CD4-positive, alpha-beta memory T cell (primary cell): ENCODE measurements at regions not wholly inside any gene's neighbourhood (a gene's known extent, or its start where the extent isn't known, plus 50 kb on each side); places are given as distances from the start of the nearest gene placed in this dataset.

Source experiments
- CTCF ChIA-PET: fragments of 350-600 bp; sonication (Branson Sonifier 250); formaldehyde crosslinking; loops from one replicate; lab custom pipeline; 2021; ENCODE audit warnings: inconsistent platforms; ENCODE audit not compliant: partially characterized antibody; lab: Charles Lee
- POLR2A ChIA-PET: fragments of 350-600 bp; sonication (Branson Sonifier 250); formaldehyde crosslinking; loops from one replicate; lab custom pipeline; 2021; ENCODE audit not compliant: partially characterized antibody; lab: Charles Lee
- DNase-seq, 5 donors: peaks; one replicate each; pipeline versions ENCODE4 v3.0.0 to v3.0.0-alpha.2; 2020 to 2022; ENCODE audit warnings: mixed read lengths in 1 of 5
- H3K27ac ChIP-seq: one replicate; pipeline ENCODE4 v1.7.0; 2013; ENCODE audit warnings: low read depth, low read length
- H3K27me3 ChIP-seq: 2 replicates; pipeline ENCODE4 v1.7.0; 2013; ENCODE audit warnings: mild to moderate bottlenecking, low read length, moderate library complexity; ENCODE audit not compliant: insufficient read depth
- H3K36me3 ChIP-seq: 2 replicates; pipeline ENCODE4 v1.7.0; 2013; ENCODE audit warnings: mild to moderate bottlenecking, low read length, moderate library complexity; ENCODE audit not compliant: insufficient read depth
- H3K4me1 ChIP-seq: 2 replicates; pipeline ENCODE4 v1.7.0; 2013; ENCODE audit warnings: mild to moderate bottlenecking, low read length, moderate library complexity; ENCODE audit not compliant: insufficient read depth
- H3K4me3 ChIP-seq, 2 donors: one replicate each; pipeline ENCODE4 v1.7.0; 2013; ENCODE audit warnings: low read length in 2 of 2, mild to moderate bottlenecking in 1 of 2
- H3K9me3 ChIP-seq, 2 donors: one replicate each; pipeline ENCODE4 v1.7.0; 2013; ENCODE audit warnings: low read length in 2 of 2, control low read depth in 1 of 2; ENCODE audit not compliant: control insufficient read depth in 1 of 2
- H3K27ac Mint-ChIP-seq, 7 donors: one replicate each; pipeline ENCODE4 v1.8.0; 2020 to 2021; ENCODE audit warnings: mixed read lengths in 7 of 7, mild to moderate bottlenecking in 6 of 7, inconsistent platforms in 3 of 7, moderate library complexity in 3 of 7
- H3K27me3 Mint-ChIP-seq, 2 donors: one replicate each; pipeline ENCODE4 v1.8.0; 2020 to 2021; ENCODE audit warnings: mixed read lengths in 2 of 2
- H3K36me3 Mint-ChIP-seq, 2 donors: one replicate each; pipeline ENCODE4 v1.8.0; 2020 to 2021; ENCODE audit warnings: mixed read lengths in 2 of 2, inconsistent platforms in 1 of 2, mild to moderate bottlenecking in 1 of 2
- H3K4me1 Mint-ChIP-seq, 4 donors: one replicate each; pipeline ENCODE4 v1.8.0; 2020 to 2021; ENCODE audit warnings: mixed read lengths in 4 of 4, mild to moderate bottlenecking in 1 of 4
- H3K4me3 Mint-ChIP-seq, 8 donors: one replicate each; pipeline ENCODE4 v1.8.0; 2020 to 2021; ENCODE audit warnings: mixed read lengths in 8 of 8, mild to moderate bottlenecking in 7 of 8, moderate library complexity in 6 of 8, inconsistent platforms in 3 of 8
- H3K9me3 Mint-ChIP-seq, 8 donors: one replicate each; pipeline ENCODE4 v1.8.0; 2020 to 2021; ENCODE audit warnings: mixed read lengths in 8 of 8, mild to moderate bottlenecking in 5 of 8, inconsistent platforms in 3 of 8, moderate library complexity in 1 of 8
- intact Hi-C: fragments of 100-400 bp; cut with micrococcal nuclease; formaldehyde crosslinking; loops from one replicate; pipeline ENCODE4 v1.15.1; 2023

DNA sequence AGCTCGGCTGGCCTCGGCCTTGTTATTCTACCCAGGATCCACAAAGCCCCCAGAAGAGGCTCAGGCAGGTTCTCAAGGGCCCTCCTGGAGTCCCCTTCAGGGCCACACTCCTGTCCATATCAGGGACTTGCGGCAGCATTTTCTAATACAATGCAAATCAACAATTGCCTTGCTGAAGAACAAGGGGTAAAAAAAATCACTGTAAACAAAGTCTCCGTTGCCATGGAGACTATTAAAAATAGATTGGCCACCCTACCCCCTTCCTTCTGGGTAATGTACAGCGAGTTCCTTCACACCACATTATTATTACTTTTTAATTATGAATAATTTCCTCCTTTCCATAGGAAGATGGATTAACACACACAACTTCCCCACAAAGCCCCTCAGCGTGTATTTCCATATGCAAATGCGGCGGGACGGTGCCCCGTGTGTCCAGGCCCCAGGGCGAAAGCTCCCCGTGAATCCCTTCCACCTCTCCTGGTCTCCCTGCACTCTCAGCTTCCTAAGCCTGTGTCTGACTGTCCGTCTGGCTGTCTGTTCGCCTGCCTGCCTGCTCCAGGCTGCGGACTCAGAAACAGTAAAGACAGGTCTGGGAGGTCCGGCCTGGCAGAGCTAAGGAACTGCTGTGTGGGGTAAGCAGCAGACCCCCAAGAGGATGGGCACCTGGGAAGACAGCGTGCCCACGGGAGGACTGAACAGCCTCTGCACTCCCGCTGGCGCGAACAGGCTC lies 196.6 kb downstream of the RBFOX3 start:
- H3K36me3 Mint-ChIP-seq, result no peaks in the 10 kb centered on the region
- CTCF ChIA-PET, result no interaction called here
- H3K9me3 ChIP-seq, result no peaks in the 10 kb centered on the region
- H3K27ac ChIP-seq, result no peak overlapping the region
- H3K27ac Mint-ChIP-seq, result no peak overlapping the region
- no peaks in the 10 kb centered on the region for H3K4me1 Mint-ChIP-seq
- intact Hi-C loops, result no loop called here
- no peak overlapping the region for H3K4me3 Mint-ChIP-seq
- no peaks in the 10 kb centered on the region for H3K4me1 ChIP-seq
- no peak for DNase-seq
- H3K27me3 Mint-ChIP-seq, result peaks cover 9 to 10% of the 10 kb centered on the region in 2 donors
- H3K36me3 ChIP-seq, result no peaks in the 10 kb centered on the region
- no peak overlapping the region for H3K4me3 ChIP-seq
- no peaks in the 10 kb centered on the region for H3K27me3 ChIP-seq
- POLR2A ChIA-PET, result no interaction called here
- peaks cover 0 to 1% (median 0%) of the 10 kb centered on the region in 8 donors for H3K9me3 Mint-ChIP-seq

DNA sequence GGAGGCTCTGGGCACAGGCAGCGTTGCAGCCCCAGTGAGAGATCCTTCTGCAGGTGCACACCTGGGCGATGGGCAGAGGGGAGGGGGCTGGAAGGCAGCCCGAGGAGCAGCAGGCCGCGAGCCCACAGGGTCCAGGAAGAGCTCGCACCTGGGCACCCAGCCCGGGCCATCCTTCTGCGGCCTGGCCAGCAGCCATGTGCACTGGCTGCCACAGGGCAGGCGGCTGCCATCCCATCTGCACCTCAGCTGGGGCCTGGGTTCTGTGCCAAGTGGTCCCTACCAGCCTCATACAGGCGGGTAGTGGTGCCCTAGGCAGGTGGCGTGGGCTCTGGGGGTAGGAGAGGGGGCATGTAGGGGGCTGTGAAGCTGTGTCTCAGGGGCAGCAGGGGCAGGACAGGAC lies 197.2 kb downstream of the RBFOX3 start:
- Histone ChIP-seq H3K27me3 (no peaks in the 10 kb centered on the region), H3K4me3 (no peak overlapping the region), H3K27ac (no peak overlapping the region), H3K9me3 (no peaks in the 10 kb centered on the region), H3K36me3 (no peaks in the 10 kb centered on the region), H3K4me1 (no peaks in the 10 kb centered on the region)
- no peak for DNase-seq
- CTCF ChIA-PET, result no interaction called here
- intact Hi-C loops, result no loop called here
- no peak overlapping the region for H3K27ac Mint-ChIP-seq
- POLR2A ChIA-PET, result no interaction called here
- H3K4me1 Mint-ChIP-seq, result no peaks in the 10 kb centered on the region
- H3K36me3 Mint-ChIP-seq, result no peaks in the 10 kb centered on the region
- peaks cover 0 to 1% (median 0%) of the 10 kb centered on the region in 8 donors for H3K9me3 Mint-ChIP-seq
- H3K27me3 Mint-ChIP-seq, result peaks cover 12 to 14% of the 10 kb centered on the region in 2 donors
- H3K4me3 Mint-ChIP-seq, result no peak overlapping the region

DNA sequence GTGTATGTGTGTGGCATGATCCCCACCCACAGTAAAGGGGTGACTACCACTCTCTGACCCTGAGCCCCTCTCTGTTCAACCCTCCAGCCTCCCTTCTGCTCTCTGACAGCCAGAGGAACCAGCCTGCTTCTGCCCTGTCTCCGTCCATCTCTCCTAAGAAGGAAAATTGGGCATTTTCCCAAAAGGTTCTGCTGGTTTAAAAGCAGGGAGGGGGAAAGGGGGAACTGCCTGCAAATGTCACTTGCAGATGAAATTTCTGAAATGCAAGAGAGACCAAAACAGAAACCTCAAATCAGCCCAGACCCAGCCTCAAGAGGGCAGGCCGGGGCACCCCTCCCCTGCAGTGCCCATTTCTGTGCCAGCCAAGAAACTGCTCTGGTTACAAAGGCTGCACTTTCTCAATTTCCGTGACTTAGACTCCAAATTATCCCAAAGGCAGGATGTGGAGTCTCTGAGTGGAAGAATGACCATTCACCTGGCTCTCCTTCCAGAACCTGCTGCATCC lies 197.9 kb downstream of the RBFOX3 start:
- ChIA-PET CTCF (no interaction called here), POLR2A (no interaction called here)
- no peaks in the 10 kb centered on the region for H3K4me1 ChIP-seq
- no peak overlapping the region for H3K4me3 Mint-ChIP-seq
- H3K36me3 Mint-ChIP-seq, result no peaks in the 10 kb centered on the region
- no peak overlapping the region for H3K27ac Mint-ChIP-seq
- H3K9me3 Mint-ChIP-seq, result peaks cover 0 to 1% (median 0%) of the 10 kb centered on the region in 8 donors
- no peaks in the 10 kb centered on the region for H3K36me3 ChIP-seq
- intact Hi-C loops, result no loop called here
- H3K4me1 Mint-ChIP-seq, result no peaks in the 10 kb centered on the region
- H3K9me3 ChIP-seq, result no peaks in the 10 kb centered on the region
- H3K4me3 ChIP-seq, result no peak overlapping the region
- no peak overlapping the region for H3K27ac ChIP-seq
- peaks cover under 1% of the 10 kb centered on the region for H3K27me3 ChIP-seq
- peaks cover 15 to 18% of the 10 kb centered on the region in 2 donors for H3K27me3 Mint-ChIP-seq
- DNase-seq, result no peak

DNA sequence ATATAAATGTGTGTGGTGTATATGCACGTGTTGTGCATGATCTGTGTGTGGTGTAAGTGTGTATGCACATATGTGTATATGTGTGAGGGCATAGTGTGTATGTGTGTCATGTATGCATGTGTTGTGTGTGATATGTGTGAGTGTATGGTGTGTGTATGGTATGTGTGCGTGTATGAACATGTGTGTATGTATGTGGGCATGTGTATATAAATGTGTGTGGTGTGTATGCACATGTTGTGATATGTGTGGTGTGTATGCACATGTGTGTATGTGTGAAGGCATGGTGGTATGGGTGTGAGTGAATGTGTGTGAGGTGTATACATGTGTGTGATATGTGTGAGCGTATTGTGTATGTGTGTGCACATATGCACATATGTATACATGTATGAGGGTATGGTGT lies 198.7 kb downstream of the RBFOX3 start:
- Mint-ChIP-seq H3K27ac (no peak overlapping the region), H3K4me3 (no peak overlapping the region), H3K36me3 (no peaks in the 10 kb centered on the region), H3K4me1 (no peaks in the 10 kb centered on the region), H3K9me3 (peaks cover 0 to 1% (median 0%) of the 10 kb centered on the region in 8 donors), H3K27me3 (peaks cover 17 to 18% of the 10 kb centered on the region in 2 donors)
- H3K9me3 ChIP-seq, result no peaks in the 10 kb centered on the region
- H3K4me3 ChIP-seq, result no peak overlapping the region
- no peaks in the 10 kb centered on the region for H3K4me1 ChIP-seq
- H3K36me3 ChIP-seq, result no peaks in the 10 kb centered on the region
- H3K27me3 ChIP-seq, result peaks cover 3% of the 10 kb centered on the region
- no peak for DNase-seq
- POLR2A ChIA-PET, result no interaction called here
- CTCF ChIA-PET, result no interaction called here
- H3K27ac ChIP-seq, result no peak overlapping the region
- intact Hi-C loops, result no loop called here

DNA sequence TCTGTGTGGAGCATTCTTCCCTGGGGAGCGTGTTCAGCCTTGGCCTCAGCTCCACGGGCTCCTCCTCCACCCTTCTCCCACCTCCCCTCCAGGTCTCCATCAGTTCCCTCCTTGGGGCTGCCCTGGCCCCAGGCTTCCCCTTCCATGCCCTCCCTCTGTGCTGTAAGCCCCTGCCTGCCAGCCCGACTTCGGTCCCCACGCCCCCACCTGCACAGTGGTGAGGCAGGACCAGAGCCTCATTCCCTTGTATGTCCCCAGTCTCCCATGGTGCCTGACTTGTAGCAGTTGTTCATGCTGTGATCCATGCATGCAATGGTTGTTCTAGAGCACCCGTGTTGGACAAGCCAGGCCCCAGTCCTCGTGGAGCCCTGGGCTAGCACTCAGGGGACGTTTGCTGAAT lies 199.4 kb downstream of the RBFOX3 start:
- POLR2A ChIA-PET, result no interaction called here
- H3K27me3 ChIP-seq, result peaks cover 8% of the 10 kb centered on the region
- no peaks in the 10 kb centered on the region for H3K4me1 ChIP-seq
- H3K36me3 ChIP-seq, result no peaks in the 10 kb centered on the region
- Mint-ChIP-seq H3K36me3 (no peaks in the 10 kb centered on the region), H3K27me3 (peaks cover 23% of the 10 kb centered on the region in 2 donors), H3K4me1 (no peaks in the 10 kb centered on the region), H3K4me3 (no peak overlapping the region), H3K9me3 (peaks cover 0 to 3% (median 0%) of the 10 kb centered on the region in 8 donors), H3K27ac (no peak overlapping the region)
- no peaks in the 10 kb centered on the region for H3K9me3 ChIP-seq
- intact Hi-C loops, result no loop called here
- no peak overlapping the region for H3K27ac ChIP-seq
- CTCF ChIA-PET, result interaction anchor here (1.3 kb wide), 1 partner anchor 19 kb away, joined by 3 read pairs; no protein-coding TSS in a partner anchor
- DNase-seq, result no peak
- no peak overlapping the region for H3K4me3 ChIP-seq

DNA sequence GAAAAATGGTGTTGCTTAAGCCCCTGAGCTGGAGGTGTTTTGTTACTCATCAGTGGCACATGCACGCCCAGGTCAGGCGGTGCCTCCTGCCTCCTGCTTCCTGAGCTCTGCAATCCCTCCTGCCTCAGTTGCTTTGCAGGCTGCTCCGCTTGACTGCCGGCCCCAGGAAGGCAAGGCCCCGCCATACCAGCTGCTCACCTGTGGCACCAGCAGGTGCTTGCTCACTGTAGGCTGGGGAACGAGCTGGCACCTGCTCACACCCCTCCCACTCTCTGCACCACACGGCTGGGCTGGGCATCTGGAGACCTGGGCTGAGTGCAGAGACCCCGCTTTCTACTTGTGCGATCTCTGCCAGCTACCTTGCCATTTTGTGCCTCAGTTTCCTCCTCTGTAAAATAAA lies 200.2 kb downstream of the RBFOX3 start:
- ChIA-PET POLR2A (no interaction called here), CTCF (interaction anchor here (1.0 to 1.4 kb wide), 3 partner anchors 10 to 20 kb away, joined by 3 to 5 read pairs (median 3); no protein-coding TSS in a partner anchor)
- H3K4me3 Mint-ChIP-seq, result no peak overlapping the region
- Histone ChIP-seq H3K4me1 (no peaks in the 10 kb centered on the region), H3K4me3 (no peak overlapping the region), H3K27me3 (peaks cover 9% of the 10 kb centered on the region), H3K36me3 (no peaks in the 10 kb centered on the region), H3K9me3 (no peaks in the 10 kb centered on the region), H3K27ac (no peak overlapping the region)
- intact Hi-C loops, result no loop called here
- H3K4me1 Mint-ChIP-seq, result no peaks in the 10 kb centered on the region
- DNase-seq, result no peak
- no peaks in the 10 kb centered on the region for H3K36me3 Mint-ChIP-seq
- no peak overlapping the region for H3K27ac Mint-ChIP-seq
- H3K27me3 Mint-ChIP-seq, result peaks cover 26 to 29% of the 10 kb centered on the region in 2 donors
- peaks cover 0 to 6% (median 0%) of the 10 kb centered on the region in 8 donors for H3K9me3 Mint-ChIP-seq

DNA sequence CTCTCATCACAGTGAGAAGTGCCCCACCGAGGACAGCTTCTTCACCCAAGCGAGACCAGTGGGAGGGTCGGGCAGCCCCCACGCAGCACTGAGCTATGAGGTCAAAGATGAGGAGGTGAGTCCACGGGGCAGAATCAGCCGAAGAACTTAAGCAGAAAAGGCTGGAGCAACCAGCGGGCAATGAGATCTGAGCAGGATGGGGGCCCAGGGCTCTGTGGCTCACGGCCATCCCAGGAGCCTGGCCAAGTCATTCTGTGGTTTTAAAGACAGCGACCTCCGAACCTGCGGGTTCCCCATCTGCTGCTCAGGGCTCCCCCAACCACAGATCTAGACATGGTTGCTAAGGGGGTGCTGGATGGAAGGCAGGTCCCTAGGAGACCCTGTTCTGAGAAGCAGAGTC lies 202.6 kb downstream of the RBFOX3 start:
- no peak overlapping the region for H3K27ac ChIP-seq
- H3K4me1 ChIP-seq, result no peaks in the 10 kb centered on the region
- H3K4me3 ChIP-seq, result no peak overlapping the region
- Mint-ChIP-seq H3K36me3 (no peaks in the 10 kb centered on the region), H3K27ac (no peak overlapping the region), H3K4me1 (no peaks in the 10 kb centered on the region), H3K9me3 (peaks cover 0 to 6% (median 0%) of the 10 kb centered on the region in 8 donors), H3K27me3 (peaks cover 28 to 32% of the 10 kb centered on the region in 2 donors), H3K4me3 (no peak overlapping the region)
- H3K27me3 ChIP-seq, result peaks cover 9% of the 10 kb centered on the region
- ChIA-PET CTCF (interaction anchor here (1.2 kb wide), 1 partner anchor 15 kb away, joined by 4 read pairs; no protein-coding TSS in a partner anchor), POLR2A (no interaction called here)
- H3K36me3 ChIP-seq, result no peaks in the 10 kb centered on the region
- H3K9me3 ChIP-seq, result no peaks in the 10 kb centered on the region
- DNase-seq, result no peak
- intact Hi-C loops, result no loop called here
